C4-2B (cell line): ENCODE measurements at regions not wholly inside any gene's neighbourhood (a gene's known extent, or its start where the extent isn't known, plus 50 kb on each side); places are given as distances from the start of the nearest gene placed in this dataset.
"Not testable (repeated sequence)": the region's sequence is repeated elsewhere in the genome, so short reads cannot be mapped to it uniquely, and the experiment has no call there.

Experiments used
- H3K27ac ChIP-seq: fragments of 450-650 bp; 2 replicates; pipeline ENCODE4 v1.5.1; 2017
- CTCF ChIP-seq: fragments of 450-650 bp; conservative IDR thresholded peaks from 2 replicates; pipeline ENCODE4 v1.5.1; 2017; ENCODE audit warnings: mild to moderate bottlenecking
- ZFX ChIP-seq: fragments of 450-650 bp; IDR thresholded peaks from 2 replicates; pipeline ENCODE4 v1.6.1; 2017

- H3K27ac ChIP-seq = no peak overlapping the region
- TF ChIP-seq ZFX = no peak
- no peak for TF ChIP-seq CTCF
Measured at GRCh38 chr4:112077743-112078142, 67.5 kb upstream of the FAM241A start.

DNA sequence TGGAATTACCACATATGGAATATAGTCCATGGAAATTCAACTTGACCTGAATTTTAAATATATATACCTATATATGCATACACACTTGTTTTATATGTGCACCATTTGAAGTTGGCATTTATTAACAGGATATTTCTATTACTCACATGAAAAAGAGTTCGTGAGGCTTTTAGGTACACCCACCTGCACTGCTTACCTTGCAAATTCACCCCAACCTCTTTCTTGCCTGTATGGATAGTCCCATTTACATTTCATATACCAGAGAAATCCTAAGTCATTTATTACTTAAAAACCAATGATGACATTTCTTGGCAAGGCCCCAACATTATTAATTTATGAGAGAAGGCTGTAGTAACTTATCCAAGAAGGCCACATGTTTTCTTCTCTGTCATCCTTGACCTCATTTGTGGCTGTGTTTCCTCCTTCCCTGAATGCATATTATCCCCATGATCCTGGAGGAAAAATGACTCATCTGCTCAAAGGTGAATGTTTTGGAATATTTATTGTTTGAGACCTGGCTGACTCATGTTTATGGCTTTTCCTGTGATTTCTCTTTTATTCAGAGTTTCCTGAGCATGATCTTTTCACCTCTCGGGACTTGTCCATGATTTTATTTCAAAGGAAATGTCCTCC is 62.2 kb upstream of the FAM241A start:
- TF ChIP-seq CTCF = no peak
- no peak for TF ChIP-seq ZFX
- no peak overlapping the region for H3K27ac ChIP-seq

- TF ChIP-seq CTCF (no peak), ZFX (no peak)
- H3K27ac ChIP-seq = no peak overlapping the region
Measured at GRCh38 chr4:112083587-112084347, 61.5 kb upstream of the FAM241A start.

DNA sequence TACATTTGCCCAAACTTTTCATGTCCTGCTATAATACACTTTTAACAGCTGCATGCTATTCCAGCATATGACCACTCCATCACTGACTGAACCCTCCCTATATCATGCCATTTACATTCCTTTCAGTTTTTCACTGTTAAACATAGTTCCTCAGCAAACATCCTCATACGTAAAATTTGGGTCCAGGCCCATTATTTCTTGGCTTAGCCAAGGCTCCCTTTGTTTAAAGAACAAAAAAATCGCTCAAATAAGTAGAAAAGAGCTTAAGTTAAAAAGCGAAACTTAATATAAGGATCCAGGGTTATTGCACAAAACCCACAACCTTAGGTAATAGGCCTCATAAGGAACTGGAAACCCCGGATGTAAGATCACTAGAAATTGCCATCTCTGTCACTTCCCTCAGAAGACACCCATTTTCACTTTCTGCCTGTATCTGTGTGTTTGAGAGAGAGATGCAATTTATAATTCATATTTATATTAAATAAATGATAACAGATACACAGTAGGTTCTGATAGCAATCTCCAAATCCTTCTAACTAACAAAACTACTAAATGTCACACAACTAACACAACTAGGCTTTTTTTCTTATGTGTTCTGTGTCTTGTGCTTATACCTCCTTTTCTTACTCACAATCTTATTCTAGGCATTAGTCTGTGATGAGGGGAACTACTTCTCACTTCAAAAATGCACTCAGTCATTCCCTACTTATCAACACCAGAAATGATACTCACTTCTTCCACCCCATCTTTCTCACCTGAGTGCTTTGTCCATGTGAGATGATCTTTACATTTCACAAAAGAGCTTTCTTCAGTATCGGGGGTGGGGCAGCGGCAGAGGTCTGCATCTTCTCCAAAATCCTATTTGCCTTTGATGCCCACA is 59.9 kb upstream of the FAM241A start:
- TF ChIP-seq CTCF = no peak
- no peak overlapping the region for H3K27ac ChIP-seq

DNA sequence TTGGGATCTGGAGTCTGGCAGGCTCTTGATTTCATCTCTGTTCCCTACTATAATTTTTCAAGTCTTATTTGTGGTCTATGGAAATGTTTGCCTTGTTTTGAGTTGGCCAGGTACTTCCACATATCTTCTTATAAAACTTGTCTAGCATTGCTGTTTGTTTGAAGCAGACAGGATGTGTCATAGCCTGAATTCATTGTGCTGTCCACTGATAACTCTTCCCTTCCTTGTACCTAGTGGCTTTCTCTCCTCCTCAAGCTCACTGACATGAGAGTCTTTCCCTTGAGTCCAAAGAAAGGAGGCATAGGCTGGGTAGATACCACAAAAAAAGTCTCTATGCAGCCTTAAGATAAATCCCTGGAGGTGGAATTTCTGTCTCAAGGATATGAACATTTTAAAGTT is 59.2 kb upstream of the FAM241A start:
- no peak overlapping the region for H3K27ac ChIP-seq
- TF ChIP-seq ZFX (no peak), CTCF (no peak)

DNA sequence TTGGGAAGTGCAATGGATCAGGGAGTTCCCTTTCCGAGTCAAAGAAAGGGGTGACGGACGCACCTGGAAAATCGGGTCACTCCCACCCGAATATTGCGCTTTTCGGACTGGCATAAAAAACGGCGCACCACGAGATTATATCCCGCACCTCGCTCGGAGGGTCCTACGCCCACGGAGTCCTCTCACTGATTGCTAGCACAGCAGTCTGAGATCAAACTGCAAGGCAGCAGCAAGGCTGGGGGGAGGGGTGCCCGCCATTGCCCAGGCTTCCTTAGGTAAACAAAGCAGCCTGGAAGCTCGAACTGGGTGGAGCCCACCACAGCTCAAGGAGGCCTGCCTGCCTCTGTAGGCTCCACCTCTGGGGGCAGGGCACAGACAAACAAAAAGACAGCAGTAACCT is 58.6 kb upstream of the FAM241A start:
- not testable (repeated sequence) for H3K27ac ChIP-seq

DNA sequence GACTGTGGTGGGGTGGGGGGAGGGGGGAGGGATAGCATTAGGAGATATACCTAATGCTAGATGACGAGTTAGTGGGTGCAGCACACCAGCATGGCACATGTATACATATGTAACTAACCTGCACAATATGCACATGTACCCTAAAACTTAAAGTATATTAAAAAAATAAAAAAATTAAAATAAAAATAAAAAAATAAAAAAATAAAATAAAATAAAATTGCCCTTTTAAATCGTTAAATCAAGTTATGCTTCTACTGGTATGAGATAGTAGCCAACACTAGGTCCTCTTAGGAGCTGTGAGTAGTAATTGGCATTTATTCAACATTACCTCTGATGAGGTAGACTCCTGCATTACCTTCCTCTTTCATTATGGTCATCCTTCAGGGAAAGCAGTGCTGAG is 52.9 kb upstream of the FAM241A start:
- not testable (repeated sequence) for H3K27ac ChIP-seq

DNA sequence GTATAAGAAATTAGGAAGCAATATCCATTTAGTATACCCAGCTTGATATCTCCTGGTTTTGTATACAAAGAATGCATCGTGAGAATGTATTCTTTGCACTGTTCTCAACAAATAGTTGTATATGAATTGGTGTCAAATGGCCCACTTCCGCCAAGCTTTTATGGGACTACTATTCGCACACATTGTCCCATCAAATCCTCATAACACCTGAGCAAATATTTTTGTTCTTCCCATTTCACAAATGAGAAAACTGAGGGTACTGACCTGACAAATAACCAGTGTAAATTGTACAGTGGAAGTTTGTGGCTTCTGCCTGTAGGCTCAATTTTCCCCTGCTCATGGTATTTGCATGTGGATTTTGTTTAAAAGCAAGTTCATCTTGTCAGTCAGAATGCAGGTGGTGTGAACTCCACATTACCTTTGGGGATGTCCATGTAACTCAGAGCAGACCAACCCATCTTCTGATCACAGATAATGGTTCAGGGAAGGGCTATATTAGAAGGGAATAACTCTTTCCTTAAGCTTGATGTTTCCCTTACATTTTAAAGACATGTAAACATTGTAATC is 51.5 kb upstream of the FAM241A start:
- TF ChIP-seq CTCF = no peak
- TF ChIP-seq ZFX = no peak
- no peak overlapping the region for H3K27ac ChIP-seq
